GM06990 (cell line): ENCODE measurements at regions not wholly inside any gene's neighbourhood (a gene's known extent, or its start where the extent isn't known, plus 50 kb on each side); places are given as distances from the start of the nearest gene placed in this dataset.

Source experiments
- DNase-seq: peaks from one replicate; pipeline ENCODE4 v3.0.0-alpha.2; 2011; ENCODE audit not compliant: insufficient read length; ENCODE audit errors: extremely low read depth
- H3K27me3 ChIP-seq: replicated peaks from 2 replicates; pipeline ENCODE4 v1.6.0; 2011; ENCODE audit warnings: low read length; ENCODE audit not compliant: control insufficient read depth, insufficient read depth
- H3K36me3 ChIP-seq: 2 replicates; pipeline ENCODE4 v1.5.1; 2011; ENCODE audit warnings: low read length; ENCODE audit not compliant: control insufficient read depth, insufficient read depth
- H3K4me3 ChIP-seq: replicated peaks from 2 replicates; pipeline ENCODE4 v1.5.1; 2011; ENCODE audit warnings: low read depth, mild to moderate bottlenecking, control low read depth, low read length
- TF ChIP-seq, protein P1 (sequence below): IDR thresholded peaks from 2 replicates; pipeline ENCODE4 v1.5.1; 2011; ENCODE audit warnings: low read length, control low read depth, mild to moderate bottlenecking, inconsistent platforms; ENCODE audit not compliant: insufficient read depth, poor library complexity, severe bottlenecking

DNA sequence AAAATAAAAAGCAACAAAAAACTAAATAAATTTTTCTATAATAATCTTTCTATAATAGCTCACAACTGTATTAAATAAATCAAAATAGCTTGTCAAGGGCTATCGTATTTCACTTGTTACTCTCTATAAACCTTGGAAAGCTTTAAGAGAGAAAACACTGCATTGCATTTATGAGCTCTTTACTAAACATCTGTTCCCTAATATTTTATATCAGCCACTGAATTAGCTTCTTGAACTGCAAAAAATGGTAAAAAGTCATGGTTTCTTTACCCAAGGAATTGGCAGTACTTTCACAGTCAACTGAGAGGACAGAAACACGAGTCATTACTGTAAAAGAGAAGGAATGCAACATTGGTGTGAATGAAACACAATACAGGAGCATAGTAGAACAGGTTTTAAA is 671.2 kb downstream of the PCDH18 start:
- TF ChIP-seq, protein P1, sequence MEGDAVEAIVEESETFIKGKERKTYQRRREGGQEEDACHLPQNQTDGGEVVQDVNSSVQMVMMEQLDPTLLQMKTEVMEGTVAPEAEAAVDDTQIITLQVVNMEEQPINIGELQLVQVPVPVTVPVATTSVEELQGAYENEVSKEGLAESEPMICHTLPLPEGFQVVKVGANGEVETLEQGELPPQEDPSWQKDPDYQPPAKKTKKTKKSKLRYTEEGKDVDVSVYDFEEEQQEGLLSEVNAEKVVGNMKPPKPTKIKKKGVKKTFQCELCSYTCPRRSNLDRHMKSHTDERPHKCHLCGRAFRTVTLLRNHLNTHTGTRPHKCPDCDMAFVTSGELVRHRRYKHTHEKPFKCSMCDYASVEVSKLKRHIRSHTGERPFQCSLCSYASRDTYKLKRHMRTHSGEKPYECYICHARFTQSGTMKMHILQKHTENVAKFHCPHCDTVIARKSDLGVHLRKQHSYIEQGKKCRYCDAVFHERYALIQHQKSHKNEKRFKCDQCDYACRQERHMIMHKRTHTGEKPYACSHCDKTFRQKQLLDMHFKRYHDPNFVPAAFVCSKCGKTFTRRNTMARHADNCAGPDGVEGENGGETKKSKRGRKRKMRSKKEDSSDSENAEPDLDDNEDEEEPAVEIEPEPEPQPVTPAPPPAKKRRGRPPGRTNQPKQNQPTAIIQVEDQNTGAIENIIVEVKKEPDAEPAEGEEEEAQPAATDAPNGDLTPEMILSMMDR, result no peak
- no peaks in the 10 kb centered on the region for H3K36me3 ChIP-seq
- no peak for DNase-seq
- no peaks in the 10 kb centered on the region for H3K27me3 ChIP-seq
- H3K4me3 ChIP-seq, result no peak overlapping the region

DNA sequence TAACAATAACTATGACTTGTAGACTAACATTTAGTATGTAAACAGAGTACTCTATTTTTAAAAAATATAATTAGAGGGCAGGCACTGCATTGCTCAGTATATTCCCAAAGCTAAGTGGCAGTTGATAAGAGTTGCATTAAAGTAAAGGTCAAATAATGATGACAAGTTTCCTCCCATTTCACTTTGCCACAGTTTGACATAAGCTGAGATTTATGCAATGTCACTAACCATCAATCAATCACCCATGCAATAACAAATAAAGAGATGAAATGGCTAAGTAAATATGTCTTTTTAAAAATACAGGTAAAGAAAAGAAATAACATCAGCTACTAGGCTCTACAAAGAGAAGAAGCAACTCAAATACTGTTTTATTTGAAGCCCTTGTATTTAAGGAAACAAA is 673.4 kb downstream of the PCDH18 start:
- H3K27me3 ChIP-seq, result no peaks in the 10 kb centered on the region
- no peak for DNase-seq
- no peak overlapping the region for H3K4me3 ChIP-seq
- TF ChIP-seq, protein P1, result no peak
- no peaks in the 10 kb centered on the region for H3K36me3 ChIP-seq

DNA sequence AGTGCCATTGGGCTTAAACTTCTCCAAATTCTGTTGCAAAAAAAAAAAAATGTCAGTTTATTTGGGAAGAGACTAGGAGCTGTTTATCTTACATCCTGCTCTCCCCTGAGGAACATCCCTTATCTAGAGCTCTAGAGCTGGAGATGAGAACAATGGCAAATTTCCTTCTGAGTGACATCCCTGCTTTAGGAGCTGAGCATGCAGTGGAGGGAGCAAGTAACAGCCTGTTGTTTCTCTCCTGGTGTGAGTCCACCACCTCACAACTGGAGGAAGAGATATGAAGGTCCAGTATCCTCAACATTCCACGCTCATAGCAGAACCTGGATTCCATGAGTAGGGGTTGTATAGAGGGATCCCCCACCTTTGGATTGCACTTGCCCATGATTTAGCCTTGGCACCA is 676.4 kb downstream of the PCDH18 start:
- no peaks in the 10 kb centered on the region for H3K36me3 ChIP-seq
- no peak overlapping the region for H3K4me3 ChIP-seq
- no peaks in the 10 kb centered on the region for H3K27me3 ChIP-seq
- no peak for DNase-seq
- TF ChIP-seq, protein P1, result no peak

DNA sequence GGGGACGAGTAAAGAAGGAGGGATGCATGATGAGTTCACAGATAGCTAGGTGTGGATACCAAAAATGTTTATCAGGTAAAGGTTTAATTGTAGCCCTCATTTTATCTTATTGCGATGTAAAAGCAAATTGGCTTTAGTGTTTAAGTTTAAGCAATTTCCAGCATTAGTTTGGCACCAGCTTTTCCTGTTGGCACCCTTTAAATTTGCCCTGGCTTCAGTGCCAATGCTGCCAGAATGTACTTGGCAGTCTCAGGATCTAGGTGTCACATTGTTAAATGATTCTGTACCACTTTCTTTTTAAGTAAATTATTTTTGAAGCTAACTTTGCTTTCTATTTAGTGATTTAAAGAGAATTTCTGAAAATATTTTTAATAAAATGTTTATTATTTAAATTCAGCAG is 681.8 kb downstream of the PCDH18 start:
- H3K4me3 ChIP-seq, result no peak overlapping the region
- H3K36me3 ChIP-seq, result no peaks in the 10 kb centered on the region
- no peaks in the 10 kb centered on the region for H3K27me3 ChIP-seq
- DNase-seq, result no peak
- TF ChIP-seq, protein P1, result no peak

DNA sequence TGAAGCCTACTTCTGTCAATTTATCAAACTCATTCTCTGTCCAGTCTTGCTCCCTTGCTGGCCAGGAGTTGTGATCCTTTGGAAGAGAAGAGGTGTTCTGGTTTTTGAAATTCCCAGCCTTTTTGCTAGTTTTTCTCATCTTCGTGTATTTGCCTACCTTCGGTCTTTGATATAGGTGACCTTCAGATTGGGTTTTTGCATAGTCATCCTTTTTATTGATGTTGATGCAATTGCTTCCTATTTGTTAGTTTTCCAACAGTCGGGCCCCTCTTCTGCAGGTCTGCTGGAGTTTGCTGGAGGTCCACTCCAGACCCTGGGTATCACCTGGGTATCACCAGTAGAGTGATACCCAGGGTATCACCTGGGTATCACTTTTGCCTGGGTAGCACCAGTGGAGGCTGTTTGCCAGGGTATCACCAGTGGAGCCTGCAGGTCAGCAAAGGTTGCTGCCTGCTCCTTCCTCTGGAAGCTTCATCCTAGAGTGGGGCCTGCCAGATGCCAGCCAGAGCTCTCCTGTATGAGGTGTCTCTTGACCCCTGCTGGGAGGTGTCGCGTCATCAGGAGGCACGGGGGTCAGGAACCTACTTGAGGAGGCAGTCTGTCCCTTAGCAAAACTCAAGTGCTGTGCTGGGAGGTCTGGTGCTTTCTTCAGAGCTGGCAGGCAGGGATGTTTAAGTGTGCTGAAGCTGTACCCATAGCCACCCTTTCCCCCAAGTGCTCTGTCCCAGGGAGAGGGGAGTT is 684.2 kb downstream of the PCDH18 start:
- TF ChIP-seq, protein P1, result no peak
- H3K27me3 ChIP-seq, result no peaks in the 10 kb centered on the region
- H3K36me3 ChIP-seq, result no peaks in the 10 kb centered on the region
- H3K4me3 ChIP-seq, result no peak overlapping the region
- no peak for DNase-seq

DNA sequence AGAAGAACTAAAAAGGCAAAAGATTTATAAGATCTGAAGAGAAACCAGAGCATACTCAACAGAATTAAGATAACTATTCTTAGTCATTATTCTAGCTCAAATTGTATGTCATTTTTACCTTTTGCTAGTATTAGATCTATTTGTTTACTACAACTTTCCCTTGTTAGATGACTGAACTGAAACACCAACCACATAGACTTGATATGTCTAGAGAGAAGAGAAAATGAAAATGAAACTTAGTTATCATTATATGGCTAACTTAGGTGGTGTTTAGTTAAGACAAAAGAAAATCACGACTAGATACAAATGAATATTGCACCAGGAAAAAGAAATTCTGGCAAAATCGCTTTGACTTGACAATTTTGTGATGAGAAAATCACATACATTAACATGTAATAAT is 690.8 kb downstream of the PCDH18 start:
- Histone ChIP-seq H3K27me3 (no peaks in the 10 kb centered on the region), H3K4me3 (no peak overlapping the region), H3K36me3 (no peaks in the 10 kb centered on the region)
- TF ChIP-seq, protein P1, result no peak
- DNase-seq, result no peak
